ENCODE measurements at regions not wholly inside any gene's neighbourhood (a gene's known extent, or its start where the extent isn't known, plus 50 kb on each side); places are given as distances from the start of the nearest gene placed in this dataset.

DNA sequence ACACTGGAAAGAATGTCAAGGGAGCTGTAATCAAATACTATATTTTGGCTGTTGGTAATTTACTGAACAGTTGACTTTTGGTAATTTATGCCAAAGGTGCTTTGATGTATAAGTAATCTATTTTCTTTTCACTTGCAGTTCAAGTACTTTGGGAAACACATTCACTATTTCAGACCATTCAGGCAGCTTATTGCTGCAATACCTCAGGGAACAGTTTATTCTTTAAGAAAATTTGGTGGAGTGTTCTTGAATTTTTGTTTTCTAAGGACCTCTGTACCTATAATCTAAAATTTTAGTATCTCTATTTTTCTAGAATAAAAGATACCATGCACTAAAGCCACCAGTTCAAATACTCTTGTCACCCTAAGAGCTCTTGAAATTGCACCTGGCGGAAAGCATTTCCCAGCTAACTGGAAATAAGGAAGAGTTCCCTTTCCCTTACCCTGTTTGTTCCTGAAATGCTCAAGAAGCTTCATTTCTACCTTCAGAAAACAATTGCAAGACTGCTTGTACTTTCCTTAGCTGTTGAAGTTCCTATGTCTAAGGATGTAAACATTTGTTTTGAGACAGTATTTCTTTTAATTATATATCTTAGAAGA, 633.5 kb upstream of the FAT1 start:
- no peaks in the 10 kb centered on the region for H3K4me1 ChIP-seq (ENCODE audit: insufficient read depth, low read length)
- H3K79me2 ChIP-seq (ENCODE audit: insufficient read depth, low read length): no peaks in the 10 kb centered on the region
- no peak for DNase-seq (ENCODE audit: insufficient read length, low spot score, missing footprints)
- H3K27me3 ChIP-seq (ENCODE audit: insufficient read depth, low read length): no peaks in the 10 kb centered on the region
- H2AFZ ChIP-seq (ENCODE audit: low read length): no peak overlapping the region
- no peaks in the 10 kb centered on the region for H4K20me1 ChIP-seq (ENCODE audit: insufficient read depth, low read length)
- no peak overlapping the region for H3K4me3 ChIP-seq (ENCODE audit: insufficient read depth, low read length)
- no peak for TF ChIP-seq CTCF (IDR thresholded peaks at IDR 0.05; ENCODE audit: extremely low read depth, low read depth, low read length)
- no peak overlapping the region for H3K27ac ChIP-seq (ENCODE audit: low read depth, low read length)
- no peak overlapping the region for H3K4me2 ChIP-seq (ENCODE audit: insufficient read depth, low read length)
- H3K36me3 ChIP-seq (ENCODE audit: insufficient read depth, low read length): no peaks in the 10 kb centered on the region
- H3K9me3 ChIP-seq (ENCODE audit: low read depth, low read length): no peaks in the 10 kb centered on the region

DNA sequence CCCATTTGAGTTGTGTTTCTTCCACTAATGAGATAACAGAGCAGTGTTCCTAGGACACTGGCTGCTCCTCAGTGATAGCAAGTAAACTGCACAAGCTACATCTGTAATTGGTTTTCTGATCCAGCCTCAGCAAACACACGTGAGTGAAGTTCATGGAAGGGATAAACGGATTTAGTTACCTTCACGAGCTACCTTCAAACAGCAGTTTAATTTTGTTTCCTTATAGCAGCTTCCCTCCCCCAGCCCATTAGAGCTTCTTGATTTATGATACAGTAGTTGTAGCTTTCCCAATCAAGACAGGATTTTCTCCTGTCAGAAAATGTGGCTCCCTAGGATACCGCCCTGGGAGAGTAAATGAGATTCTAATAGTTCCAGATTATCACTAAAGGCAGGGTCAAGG, 634.2 kb upstream of the FAT1 start:
- no peak for DNase-seq (ENCODE audit: insufficient read length, low spot score, missing footprints)
- H3K36me3 ChIP-seq (ENCODE audit: insufficient read depth, low read length): no peaks in the 10 kb centered on the region
- no peaks in the 10 kb centered on the region for H4K20me1 ChIP-seq (ENCODE audit: insufficient read depth, low read length)
- no peak overlapping the region for H2AFZ ChIP-seq (ENCODE audit: low read length)
- no peaks in the 10 kb centered on the region for H3K27me3 ChIP-seq (ENCODE audit: insufficient read depth, low read length)
- no peak overlapping the region for H3K4me3 ChIP-seq (ENCODE audit: insufficient read depth, low read length)
- TF ChIP-seq CTCF (IDR thresholded peaks at IDR 0.05; ENCODE audit: extremely low read depth, low read depth, low read length): no peak
- no peak overlapping the region for H3K4me2 ChIP-seq (ENCODE audit: insufficient read depth, low read length)
- no peaks in the 10 kb centered on the region for H3K4me1 ChIP-seq (ENCODE audit: insufficient read depth, low read length)
- no peak overlapping the region for H3K27ac ChIP-seq (ENCODE audit: low read depth, low read length)
- H3K79me2 ChIP-seq (ENCODE audit: insufficient read depth, low read length): no peaks in the 10 kb centered on the region
- no peaks in the 10 kb centered on the region for H3K9me3 ChIP-seq (ENCODE audit: low read depth, low read length)

GRCh38 chr4:187362937-187363857, 632.4 kb upstream of the ZFP42 start:
- no peak for TF ChIP-seq CTCF (IDR thresholded peaks at IDR 0.05; ENCODE audit: extremely low read depth, low read depth, low read length)
- H3K36me3 ChIP-seq (ENCODE audit: insufficient read depth, low read length): no peaks in the 10 kb centered on the region
- no peaks in the 10 kb centered on the region for H3K27me3 ChIP-seq (ENCODE audit: insufficient read depth, low read length)
- DNase-seq (ENCODE audit: insufficient read length, low spot score, missing footprints): peak; percentile 29
- H3K9me3 ChIP-seq (ENCODE audit: low read depth, low read length): no peaks in the 10 kb centered on the region
- H3K4me3 ChIP-seq (ENCODE audit: insufficient read depth, low read length): no peak overlapping the region
- H3K79me2 ChIP-seq (ENCODE audit: insufficient read depth, low read length): no peaks in the 10 kb centered on the region
- H4K20me1 ChIP-seq (ENCODE audit: insufficient read depth, low read length): no peaks in the 10 kb centered on the region
- H3K4me2 ChIP-seq (ENCODE audit: insufficient read depth, low read length): no peak overlapping the region
- no peak overlapping the region for H2AFZ ChIP-seq (ENCODE audit: low read length)
- H3K4me1 ChIP-seq (ENCODE audit: insufficient read depth, low read length): no peaks in the 10 kb centered on the region
- H3K27ac ChIP-seq (ENCODE audit: low read depth, low read length): no peak overlapping the region

DNA sequence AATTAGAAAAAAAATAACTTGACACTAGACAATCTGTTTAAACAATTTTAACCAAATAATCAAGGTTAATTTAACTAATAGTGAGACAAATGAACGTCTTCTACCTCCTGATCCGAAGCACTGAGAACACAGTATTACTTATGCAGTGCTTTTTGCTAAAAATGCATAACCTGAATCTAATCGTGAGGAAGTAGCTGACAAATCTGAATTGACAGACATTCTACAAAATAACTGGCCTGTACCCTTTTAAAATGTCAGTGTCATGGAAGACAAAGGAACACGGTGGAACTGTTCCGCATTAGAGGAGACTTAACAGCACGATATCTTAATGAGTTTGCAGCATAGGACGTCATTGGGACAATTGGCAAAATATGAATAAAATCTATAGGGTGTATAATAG, 631.2 kb upstream of the ZFP42 start:
- no peaks in the 10 kb centered on the region for H3K4me1 ChIP-seq (ENCODE audit: insufficient read depth, low read length)

More for the DNA sequence above, 631.2 kb upstream of the ZFP42 start:
- Histone ChIP-seq H3K4me2 (ENCODE audit: insufficient read depth, low read length) (no peak overlapping the region), H3K27ac (ENCODE audit: low read depth, low read length) (no peak overlapping the region), H2AFZ (ENCODE audit: low read length) (no peak overlapping the region), H3K27me3 (ENCODE audit: insufficient read depth, low read length) (no peaks in the 10 kb centered on the region), H3K9me3 (ENCODE audit: low read depth, low read length) (no peaks in the 10 kb centered on the region), H4K20me1 (ENCODE audit: insufficient read depth, low read length) (no peaks in the 10 kb centered on the region), H3K79me2 (ENCODE audit: insufficient read depth, low read length) (no peaks in the 10 kb centered on the region), H3K4me3 (ENCODE audit: insufficient read depth, low read length) (no peak overlapping the region), H3K36me3 (ENCODE audit: insufficient read depth, low read length) (no peaks in the 10 kb centered on the region)
- TF ChIP-seq CTCF (IDR thresholded peaks at IDR 0.05; ENCODE audit: extremely low read depth, low read depth, low read length): no peak
- DNase-seq (ENCODE audit: insufficient read length, low spot score, missing footprints): no peak
